ENCODE measurements at regions not wholly inside any gene's neighbourhood (a gene's known extent, or its start where the extent isn't known, plus 50 kb on each side); places are given as distances from the start of the nearest gene placed in this dataset.

- TF ChIP-seq, protein P1, sequence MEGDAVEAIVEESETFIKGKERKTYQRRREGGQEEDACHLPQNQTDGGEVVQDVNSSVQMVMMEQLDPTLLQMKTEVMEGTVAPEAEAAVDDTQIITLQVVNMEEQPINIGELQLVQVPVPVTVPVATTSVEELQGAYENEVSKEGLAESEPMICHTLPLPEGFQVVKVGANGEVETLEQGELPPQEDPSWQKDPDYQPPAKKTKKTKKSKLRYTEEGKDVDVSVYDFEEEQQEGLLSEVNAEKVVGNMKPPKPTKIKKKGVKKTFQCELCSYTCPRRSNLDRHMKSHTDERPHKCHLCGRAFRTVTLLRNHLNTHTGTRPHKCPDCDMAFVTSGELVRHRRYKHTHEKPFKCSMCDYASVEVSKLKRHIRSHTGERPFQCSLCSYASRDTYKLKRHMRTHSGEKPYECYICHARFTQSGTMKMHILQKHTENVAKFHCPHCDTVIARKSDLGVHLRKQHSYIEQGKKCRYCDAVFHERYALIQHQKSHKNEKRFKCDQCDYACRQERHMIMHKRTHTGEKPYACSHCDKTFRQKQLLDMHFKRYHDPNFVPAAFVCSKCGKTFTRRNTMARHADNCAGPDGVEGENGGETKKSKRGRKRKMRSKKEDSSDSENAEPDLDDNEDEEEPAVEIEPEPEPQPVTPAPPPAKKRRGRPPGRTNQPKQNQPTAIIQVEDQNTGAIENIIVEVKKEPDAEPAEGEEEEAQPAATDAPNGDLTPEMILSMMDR (IDR thresholded peaks at IDR 0.05; ENCODE audit: low read depth, low read length, missing input control): no peak
- TF ChIP-seq RAD21 (IDR thresholded peaks at IDR 0.05): no peak
- TF ChIP-seq, protein P2, sequence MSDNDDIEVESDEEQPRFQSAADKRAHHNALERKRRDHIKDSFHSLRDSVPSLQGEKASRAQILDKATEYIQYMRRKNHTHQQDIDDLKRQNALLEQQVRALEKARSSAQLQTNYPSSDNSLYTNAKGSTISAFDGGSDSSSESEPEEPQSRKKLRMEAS (IDR thresholded peaks at IDR 0.05): no peak
- no peak for TF ChIP-seq TAF1 (conservative IDR thresholded peaks at IDR 0.05)
- no peak for TF ChIP-seq REST (IDR thresholded peaks at IDR 0.05)
- TF ChIP-seq, protein P3, sequence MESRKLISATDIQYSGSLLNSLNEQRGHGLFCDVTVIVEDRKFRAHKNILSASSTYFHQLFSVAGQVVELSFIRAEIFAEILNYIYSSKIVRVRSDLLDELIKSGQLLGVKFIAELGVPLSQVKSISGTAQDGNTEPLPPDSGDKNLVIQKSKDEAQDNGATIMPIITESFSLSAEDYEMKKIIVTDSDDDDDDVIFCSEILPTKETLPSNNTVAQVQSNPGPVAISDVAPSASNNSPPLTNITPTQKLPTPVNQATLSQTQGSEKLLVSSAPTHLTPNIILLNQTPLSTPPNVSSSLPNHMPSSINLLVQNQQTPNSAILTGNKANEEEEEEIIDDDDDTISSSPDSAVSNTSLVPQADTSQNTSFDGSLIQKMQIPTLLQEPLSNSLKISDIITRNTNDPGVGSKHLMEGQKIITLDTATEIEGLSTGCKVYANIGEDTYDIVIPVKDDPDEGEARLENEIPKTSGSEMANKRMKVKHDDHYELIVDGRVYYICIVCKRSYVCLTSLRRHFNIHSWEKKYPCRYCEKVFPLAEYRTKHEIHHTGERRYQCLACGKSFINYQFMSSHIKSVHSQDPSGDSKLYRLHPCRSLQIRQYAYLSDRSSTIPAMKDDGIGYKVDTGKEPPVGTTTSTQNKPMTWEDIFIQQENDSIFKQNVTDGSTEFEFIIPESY (IDR thresholded peaks at IDR 0.05): no peak
- no peak for TF ChIP-seq JUND (IDR thresholded peaks at IDR 0.05)
- no peak for TF ChIP-seq NR2F2 (IDR thresholded peaks at IDR 0.05)
- TF ChIP-seq SP1 (IDR thresholded peaks at IDR 0.05): no peak
- TF ChIP-seq YY1 (IDR thresholded peaks at IDR 0.05): no peak
- no peak for TF ChIP-seq ATF3 (IDR thresholded peaks at IDR 0.05)
- no peak for TF ChIP-seq GABPA (IDR thresholded peaks at IDR 0.05 in 1 of 2, conservative IDR thresholded peaks at IDR 0.05 in 1 of 2)
- TF ChIP-seq EGR1 (IDR thresholded peaks at IDR 0.05; ENCODE audit: low read depth in 2 of 2): no peak
Measured at GRCh38 chr11:106514706-106515105, 437.2 kb downstream of the AASDHPPT start.
